ENCODE measurements at regions not wholly inside any gene's neighbourhood (a gene's known extent, or its start where the extent isn't known, plus 50 kb on each side); places are given as distances from the start of the nearest gene placed in this dataset.

GRCh38 chr14:25620515-25620914, 570.6 kb upstream of the STXBP6 start:
- Mint-ChIP-seq H3K27me3 (no peaks in the 10 kb centered on the region), H3K4me3 (no peak overlapping the region), H3K27ac (no peak overlapping the region), H3K9me3 (peaks cover 10% of the 10 kb centered on the region), H3K36me3 (ENCODE audit: low read depth) (no peaks in the 10 kb centered on the region), H3K4me1 (no peaks in the 10 kb centered on the region)
- POLR2A ChIA-PET, result no interaction called here
- CTCF ChIA-PET, result no interaction called here
- DNase-seq, result no peak

DNA sequence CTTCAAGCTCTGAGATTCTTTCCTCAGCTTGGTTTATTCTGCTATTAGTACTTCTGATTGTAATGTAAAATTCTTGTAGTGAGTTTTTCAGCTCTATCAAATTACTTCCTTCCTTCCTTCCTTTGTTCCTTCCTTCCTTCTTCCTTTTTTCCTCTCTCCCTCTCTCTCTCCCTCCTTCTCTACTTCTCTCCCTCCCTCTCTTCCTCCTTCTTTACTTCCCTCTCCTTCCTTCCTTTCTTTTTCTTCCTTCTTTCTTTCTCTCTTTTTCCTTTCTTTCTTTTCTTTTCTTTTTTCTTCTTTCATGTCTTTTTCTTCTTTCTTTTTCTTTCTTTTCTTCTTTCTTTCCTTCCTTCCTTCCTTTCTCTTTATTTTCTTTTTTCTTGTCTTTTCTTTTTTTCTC, 565.2 kb upstream of the STXBP6 start:
- Mint-ChIP-seq H3K9me3 (peaks cover 12% of the 10 kb centered on the region), H3K36me3 (ENCODE audit: low read depth) (no peaks in the 10 kb centered on the region), H3K4me1 (no peaks in the 10 kb centered on the region), H3K27me3 (no peaks in the 10 kb centered on the region), H3K27ac (no peak overlapping the region), H3K4me3 (no peak overlapping the region)
- ChIA-PET CTCF (no interaction called here), POLR2A (no interaction called here)
- no peak for DNase-seq

DNA sequence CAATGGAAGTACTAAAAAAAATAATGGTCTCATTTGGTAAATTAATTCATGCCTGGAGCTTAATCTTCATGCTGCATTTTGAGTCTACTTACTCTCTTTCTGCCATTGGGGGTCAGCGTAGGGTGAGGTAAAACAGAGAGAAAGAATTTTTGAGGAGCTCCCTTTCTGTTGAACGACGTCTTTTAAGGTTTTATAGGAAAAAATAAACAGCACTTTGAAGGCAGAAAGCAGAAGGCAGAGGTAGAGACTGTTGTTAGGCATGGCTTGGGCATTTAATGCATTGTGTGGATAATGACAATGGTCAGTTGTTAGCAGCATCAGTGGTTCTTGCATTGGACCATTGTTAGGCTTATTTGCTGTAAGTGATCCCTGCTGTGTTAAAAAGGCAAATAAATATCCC, 557.2 kb upstream of the STXBP6 start:
- Mint-ChIP-seq H3K4me3 (no peak overlapping the region), H3K27ac (no peak overlapping the region), H3K36me3 (ENCODE audit: low read depth) (no peaks in the 10 kb centered on the region), H3K9me3 (peaks cover 10% of the 10 kb centered on the region), H3K27me3 (no peaks in the 10 kb centered on the region), H3K4me1 (no peaks in the 10 kb centered on the region)
- CTCF ChIA-PET, result no interaction called here
- no peak for DNase-seq
- POLR2A ChIA-PET, result no interaction called here

- Mint-ChIP-seq H3K4me3 (no peak overlapping the region), H3K4me1 (no peaks in the 10 kb centered on the region), H3K9me3 (peaks cover 11% of the 10 kb centered on the region), H3K27ac (no peak overlapping the region), H3K27me3 (no peaks in the 10 kb centered on the region), H3K36me3 (ENCODE audit: low read depth) (no peaks in the 10 kb centered on the region)
- CTCF ChIA-PET, result no interaction called here
- POLR2A ChIA-PET, result no interaction called here
- DNase-seq, result no peak
Measured at GRCh38 chr14:25602106-25602505, 552.2 kb upstream of the STXBP6 start.

- H3K27ac Mint-ChIP-seq, result no peak overlapping the region
- CTCF ChIA-PET, result no interaction called here
- H3K9me3 Mint-ChIP-seq, result peaks cover 9% of the 10 kb centered on the region
- H3K36me3 Mint-ChIP-seq (ENCODE audit: low read depth), result no peaks in the 10 kb centered on the region
- H3K4me3 Mint-ChIP-seq, result no peak overlapping the region
- no peaks in the 10 kb centered on the region for H3K27me3 Mint-ChIP-seq
- no peaks in the 10 kb centered on the region for H3K4me1 Mint-ChIP-seq
- DNase-seq, result no peak
- POLR2A ChIA-PET, result no interaction called here
Measured at GRCh38 chr14:25588751-25589150, 538.8 kb upstream of the STXBP6 start.

- POLR2A ChIA-PET, result no interaction called here
- no peak for DNase-seq
- CTCF ChIA-PET, result no interaction called here
- H3K4me1 Mint-ChIP-seq, result no peaks in the 10 kb centered on the region
- H3K4me3 Mint-ChIP-seq, result no peak overlapping the region
- H3K27ac Mint-ChIP-seq, result no peak overlapping the region
- no peaks in the 10 kb centered on the region for H3K36me3 Mint-ChIP-seq (ENCODE audit: low read depth)
- H3K9me3 Mint-ChIP-seq, result no peaks in the 10 kb centered on the region
- H3K27me3 Mint-ChIP-seq, result no peaks in the 10 kb centered on the region
Measured at GRCh38 chr14:25574628-25575325, 524.8 kb upstream of the STXBP6 start.

GRCh38 chr14:25570483-25570882, 520.5 kb upstream of the STXBP6 start:
- Mint-ChIP-seq H3K36me3 (ENCODE audit: low read depth) (no peaks in the 10 kb centered on the region), H3K27ac (no peak overlapping the region), H3K9me3 (no peaks in the 10 kb centered on the region), H3K27me3 (no peaks in the 10 kb centered on the region), H3K4me3 (no peak overlapping the region), H3K4me1 (no peaks in the 10 kb centered on the region)
- no peak for DNase-seq
- ChIA-PET POLR2A (no interaction called here), CTCF (interaction anchor here (1.1 kb wide), 1 partner anchor 11 kb away, joined by 4 read pairs; no protein-coding TSS in a partner anchor)

GRCh38 chr14:25557466-25557865, 507.5 kb upstream of the STXBP6 start:
- CTCF ChIA-PET, result no interaction called here
- POLR2A ChIA-PET, result no interaction called here
- Mint-ChIP-seq H3K4me3 (no peak overlapping the region), H3K9me3 (no peaks in the 10 kb centered on the region), H3K27me3 (no peaks in the 10 kb centered on the region), H3K27ac (no peak overlapping the region), H3K4me1 (no peaks in the 10 kb centered on the region), H3K36me3 (ENCODE audit: low read depth) (no peaks in the 10 kb centered on the region)
- DNase-seq, result no peak

GRCh38 chr14:25552826-25553225, 502.9 kb upstream of the STXBP6 start:
- no peak for DNase-seq
- H3K4me3 Mint-ChIP-seq, result no peak overlapping the region
- H3K4me1 Mint-ChIP-seq, result no peaks in the 10 kb centered on the region
- H3K27me3 Mint-ChIP-seq, result no peaks in the 10 kb centered on the region
- peaks cover 4% of the 10 kb centered on the region for H3K9me3 Mint-ChIP-seq
- no peak overlapping the region for H3K27ac Mint-ChIP-seq
- ChIA-PET CTCF (no interaction called here), POLR2A (no interaction called here)
- no peaks in the 10 kb centered on the region for H3K36me3 Mint-ChIP-seq (ENCODE audit: low read depth)

DNA sequence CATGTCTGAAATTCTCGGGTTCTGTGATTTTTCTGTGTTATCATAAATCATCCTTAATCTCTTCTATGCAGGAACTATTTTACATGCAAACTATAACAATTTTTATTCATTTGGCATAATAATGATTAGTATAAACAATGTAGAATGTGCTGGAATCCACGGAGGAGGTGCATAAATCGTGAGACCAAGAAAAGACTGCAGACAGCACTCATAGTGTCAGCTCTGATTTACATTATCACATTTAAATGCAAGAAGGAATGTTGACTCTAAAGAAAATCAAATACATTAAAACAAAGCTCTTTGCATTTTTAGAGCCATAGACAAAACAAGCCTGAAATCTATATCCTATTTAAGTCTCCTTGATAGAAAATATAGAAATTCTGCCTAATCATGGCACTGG, 501.7 kb upstream of the STXBP6 start:
- POLR2A ChIA-PET, result no interaction called here
- Mint-ChIP-seq H3K9me3 (peaks cover 4% of the 10 kb centered on the region), H3K27me3 (no peaks in the 10 kb centered on the region), H3K4me3 (no peak overlapping the region), H3K27ac (no peak overlapping the region), H3K36me3 (ENCODE audit: low read depth) (no peaks in the 10 kb centered on the region), H3K4me1 (no peaks in the 10 kb centered on the region)
- no peak for DNase-seq
- CTCF ChIA-PET, result no interaction called here

GRCh38 chr14:25546826-25547225, 496.9 kb upstream of the STXBP6 start:
- ChIA-PET POLR2A (no interaction called here), CTCF (no interaction called here)
- Mint-ChIP-seq H3K9me3 (peaks cover 4% of the 10 kb centered on the region), H3K4me3 (no peak overlapping the region), H3K36me3 (ENCODE audit: low read depth) (no peaks in the 10 kb centered on the region), H3K4me1 (no peaks in the 10 kb centered on the region), H3K27me3 (no peaks in the 10 kb centered on the region), H3K27ac (no peak overlapping the region)
- DNase-seq, result no peak

DNA sequence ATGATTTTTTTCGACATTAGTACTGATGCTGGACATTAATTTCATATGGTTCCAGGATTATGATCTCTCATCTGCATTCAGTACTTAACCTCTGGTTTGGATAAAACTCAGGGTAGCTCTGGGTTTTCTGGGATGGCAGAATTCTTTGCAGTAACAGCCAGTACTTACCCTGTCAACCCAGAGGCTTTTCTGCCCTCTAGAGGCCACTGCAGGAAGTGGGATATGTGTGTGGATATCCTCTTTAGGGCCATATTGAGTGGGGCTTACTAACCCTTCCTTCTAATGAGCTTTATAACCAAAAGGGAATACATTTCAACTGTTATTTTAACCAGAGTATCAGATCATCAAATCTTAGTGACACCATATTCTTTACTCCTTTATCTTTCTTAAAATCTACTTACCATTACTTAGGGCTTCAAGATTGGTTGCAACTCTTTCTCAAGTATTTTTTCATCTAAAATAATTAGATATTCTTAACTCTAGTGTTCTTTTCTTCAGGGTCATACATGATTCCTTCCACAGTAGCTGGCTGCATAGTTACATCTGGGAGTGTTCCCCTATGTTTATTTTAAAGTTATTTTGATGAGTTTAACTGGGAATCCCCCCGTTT, 488.0 kb upstream of the STXBP6 start:
- Mint-ChIP-seq H3K9me3 (peaks cover 6% of the 10 kb centered on the region), H3K4me1 (no peaks in the 10 kb centered on the region), H3K36me3 (ENCODE audit: low read depth) (no peaks in the 10 kb centered on the region), H3K27ac (no peak overlapping the region), H3K4me3 (no peak overlapping the region), H3K27me3 (no peaks in the 10 kb centered on the region)
- ChIA-PET POLR2A (no interaction called here), CTCF (no interaction called here)
- peak; percentile 11 for DNase-seq

DNA sequence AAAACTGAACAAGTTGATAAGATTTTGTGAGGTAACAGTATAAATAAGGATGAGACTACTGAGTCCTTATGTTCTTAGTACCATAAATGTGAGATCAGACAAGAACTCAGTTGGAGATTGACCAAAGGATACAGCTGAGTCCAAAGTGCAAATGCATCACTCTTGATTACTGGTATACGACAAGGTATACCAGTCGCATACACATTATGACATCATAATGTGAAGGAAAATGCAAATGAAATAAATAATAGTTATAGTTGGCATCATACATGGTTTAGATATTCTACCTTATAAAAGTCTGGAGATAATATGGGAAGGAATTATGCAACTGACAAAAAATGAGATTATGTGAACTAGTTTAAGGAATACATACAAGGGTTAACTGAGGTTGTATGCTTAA, 476.3 kb upstream of the STXBP6 start:
- Mint-ChIP-seq H3K9me3 (no peaks in the 10 kb centered on the region), H3K4me1 (no peaks in the 10 kb centered on the region), H3K4me3 (no peak overlapping the region), H3K27me3 (no peaks in the 10 kb centered on the region), H3K27ac (no peak overlapping the region), H3K36me3 (ENCODE audit: low read depth) (no peaks in the 10 kb centered on the region)
- CTCF ChIA-PET, result no interaction called here
- POLR2A ChIA-PET, result no interaction called here
- DNase-seq, result no peak

GRCh38 chr14:25522926-25523325, 473.0 kb upstream of the STXBP6 start:
- H3K4me1 Mint-ChIP-seq, result no peaks in the 10 kb centered on the region
- H3K27me3 Mint-ChIP-seq, result no peaks in the 10 kb centered on the region
- POLR2A ChIA-PET, result no interaction called here
- H3K9me3 Mint-ChIP-seq, result no peaks in the 10 kb centered on the region
- CTCF ChIA-PET, result no interaction called here
- no peak overlapping the region for H3K27ac Mint-ChIP-seq
- no peak for DNase-seq
- no peaks in the 10 kb centered on the region for H3K36me3 Mint-ChIP-seq (ENCODE audit: low read depth)
- H3K4me3 Mint-ChIP-seq, result no peak overlapping the region
